ENCODE measurements at regions not wholly inside any gene's neighbourhood (a gene's known extent, or its start where the extent isn't known, plus 50 kb on each side); places are given as distances from the start of the nearest gene placed in this dataset.
"Not testable (repeated sequence)": the region's sequence is repeated elsewhere in the genome, so short reads cannot be mapped to it uniquely, and the experiment has no call there.

- not testable (repeated sequence) for H3K9me3 ChIP-seq; H3K4me3 ChIP-seq (ENCODE audit: low read depth in 1 of 2, low read length in 1 of 2); H3K36me3 ChIP-seq; H3K4me1 ChIP-seq (ENCODE audit: control insufficient read depth in 1 of 2, insufficient read depth in 1 of 2, low read depth in 1 of 2, low read length in 1 of 2); H3K27ac ChIP-seq; H3K27me3 ChIP-seq
Observed at GRCh38 chr22:11561744-11562143, 3966.2 kb upstream of the OR11H1 start.

- H3K27ac ChIP-seq; H3K36me3 ChIP-seq; H3K4me1 ChIP-seq (ENCODE audit: control insufficient read depth in 1 of 2, insufficient read depth in 1 of 2, low read depth in 1 of 2, low read length in 1 of 2); H3K4me3 ChIP-seq (ENCODE audit: low read depth in 1 of 2, low read length in 1 of 2); H3K27me3 ChIP-seq; H3K9me3 ChIP-seq: not testable (repeated sequence)
Observed at GRCh38 chr22:11568837-11569563, 3959.0 kb upstream of the OR11H1 start.

- not testable (repeated sequence) for H3K4me3 ChIP-seq (ENCODE audit: low read depth in 1 of 2, low read length in 1 of 2); H3K27ac ChIP-seq; H3K36me3 ChIP-seq; H3K9me3 ChIP-seq; H3K4me1 ChIP-seq (ENCODE audit: control insufficient read depth in 1 of 2, insufficient read depth in 1 of 2, low read depth in 1 of 2, low read length in 1 of 2); H3K27me3 ChIP-seq
Observed at GRCh38 chr22:11569564-11569940, 3958.4 kb upstream of the OR11H1 start.

GRCh38 chr22:11573154-11573553, 3954.8 kb upstream of the OR11H1 start:
- peaks cover 14% of the 10 kb centered on the region for H3K9me3 ChIP-seq
- H3K4me3 ChIP-seq (ENCODE audit: low read depth in 1 of 2, low read length in 1 of 2); H3K4me1 ChIP-seq (ENCODE audit: control insufficient read depth in 1 of 2, insufficient read depth in 1 of 2, low read depth in 1 of 2, low read length in 1 of 2); H3K36me3 ChIP-seq; H3K27me3 ChIP-seq; H3K27ac ChIP-seq: not testable (repeated sequence)

GRCh38 chr22:11574231-11574630, 3953.8 kb upstream of the OR11H1 start:
- not testable (repeated sequence) for H3K36me3 ChIP-seq; H3K4me3 ChIP-seq (ENCODE audit: low read depth in 1 of 2, low read length in 1 of 2); H3K27me3 ChIP-seq; H3K27ac ChIP-seq; H3K4me1 ChIP-seq (ENCODE audit: control insufficient read depth in 1 of 2, insufficient read depth in 1 of 2, low read depth in 1 of 2, low read length in 1 of 2)
- peaks cover 13% of the 10 kb centered on the region for H3K9me3 ChIP-seq

GRCh38 chr22:11574659-11575058, 3953.3 kb upstream of the OR11H1 start:
- H3K4me3 ChIP-seq (ENCODE audit: low read depth in 1 of 2, low read length in 1 of 2); H3K9me3 ChIP-seq; H3K4me1 ChIP-seq (ENCODE audit: control insufficient read depth in 1 of 2, insufficient read depth in 1 of 2, low read depth in 1 of 2, low read length in 1 of 2); H3K27ac ChIP-seq; H3K27me3 ChIP-seq; H3K36me3 ChIP-seq: not testable (repeated sequence)

- H3K9me3 ChIP-seq; H3K36me3 ChIP-seq; H3K4me3 ChIP-seq (ENCODE audit: low read depth in 1 of 2, low read length in 1 of 2); H3K27me3 ChIP-seq; H3K4me1 ChIP-seq (ENCODE audit: control insufficient read depth in 1 of 2, insufficient read depth in 1 of 2, low read depth in 1 of 2, low read length in 1 of 2); H3K27ac ChIP-seq: not testable (repeated sequence)
Observed at GRCh38 chr22:11576740-11577139, 3951.3 kb upstream of the OR11H1 start.

- not testable (repeated sequence) for H3K9me3 ChIP-seq; H3K27ac ChIP-seq; H3K36me3 ChIP-seq; H3K4me3 ChIP-seq (ENCODE audit: low read depth in 1 of 2, low read length in 1 of 2); H3K4me1 ChIP-seq (ENCODE audit: control insufficient read depth in 1 of 2, insufficient read depth in 1 of 2, low read depth in 1 of 2, low read length in 1 of 2); H3K27me3 ChIP-seq
Observed at GRCh38 chr22:11578115-11578514, 3949.9 kb upstream of the OR11H1 start.

GRCh38 chr22:11578551-11578950, 3949.4 kb upstream of the OR11H1 start:
- not testable (repeated sequence) for H3K4me1 ChIP-seq (ENCODE audit: control insufficient read depth in 1 of 2, insufficient read depth in 1 of 2, low read depth in 1 of 2, low read length in 1 of 2); H3K36me3 ChIP-seq; H3K4me3 ChIP-seq (ENCODE audit: low read depth in 1 of 2, low read length in 1 of 2); H3K27ac ChIP-seq; H3K27me3 ChIP-seq; H3K9me3 ChIP-seq

GRCh38 chr22:11582048-11582447, 3945.9 kb upstream of the OR11H1 start:
- not testable (repeated sequence) for H3K4me1 ChIP-seq (ENCODE audit: control insufficient read depth in 1 of 2, insufficient read depth in 1 of 2, low read depth in 1 of 2, low read length in 1 of 2); H3K4me3 ChIP-seq (ENCODE audit: low read depth in 1 of 2, low read length in 1 of 2); H3K36me3 ChIP-seq; H3K27ac ChIP-seq; H3K9me3 ChIP-seq; H3K27me3 ChIP-seq

- not testable (repeated sequence) for H3K27me3 ChIP-seq; H3K27ac ChIP-seq; H3K9me3 ChIP-seq; H3K4me1 ChIP-seq (ENCODE audit: control insufficient read depth in 1 of 2, insufficient read depth in 1 of 2, low read depth in 1 of 2, low read length in 1 of 2); H3K36me3 ChIP-seq; H3K4me3 ChIP-seq (ENCODE audit: low read depth in 1 of 2, low read length in 1 of 2)
Observed at GRCh38 chr22:11584231-11584630, 3943.8 kb upstream of the OR11H1 start.

GRCh38 chr22:11594552-11594951, 3933.4 kb upstream of the OR11H1 start:
- not testable (repeated sequence) for H3K4me1 ChIP-seq (ENCODE audit: control insufficient read depth in 1 of 2, insufficient read depth in 1 of 2, low read depth in 1 of 2, low read length in 1 of 2); H3K27me3 ChIP-seq; H3K27ac ChIP-seq; H3K4me3 ChIP-seq (ENCODE audit: low read depth in 1 of 2, low read length in 1 of 2); H3K36me3 ChIP-seq
- H3K9me3 ChIP-seq = peaks cover 20% of the 10 kb centered on the region

GRCh38 chr22:11597666-11598358, 3930.2 kb upstream of the OR11H1 start:
- H3K4me1 ChIP-seq (ENCODE audit: control insufficient read depth in 1 of 2, insufficient read depth in 1 of 2, low read depth in 1 of 2, low read length in 1 of 2); H3K27ac ChIP-seq; H3K4me3 ChIP-seq (ENCODE audit: low read depth in 1 of 2, low read length in 1 of 2); H3K36me3 ChIP-seq; H3K27me3 ChIP-seq: not testable (repeated sequence)
- peaks cover 40% of the 10 kb centered on the region for H3K9me3 ChIP-seq

All from neutrophil (primary cell).